Smooth muscle cell (in vitro differentiated cells): ENCODE measurements at regions not wholly inside any gene's neighbourhood (a gene's known extent, or its start where the extent isn't known, plus 50 kb on each side); places are given as distances from the start of the nearest gene placed in this dataset.

Experiments used
- DNase-seq: peaks from one replicate; lab custom pipeline; 2025; ENCODE audit not compliant: unreplicated experiment; lab: John Stamatoyannopoulos, UW
- H2AFZ ChIP-seq: fragments of 200-600 bp; sonication (generic); 2 replicates; pipeline ENCODE4 v1.6.0; 2016; ENCODE audit warnings: antibody characterized with exemption, low read depth, mild to moderate bottlenecking
- H3F3A ChIP-seq: fragments of 200-600 bp; sonication (generic); 2 replicates; pipeline ENCODE4 v1.6.0; 2017; ENCODE audit warnings: antibody characterized with exemption, low read depth
- H3K27ac ChIP-seq: fragments of 200-600 bp; sonication (generic); 2 replicates; pipeline ENCODE4 v1.5.1; 2016; ENCODE audit warnings: low read depth, mild to moderate bottlenecking
- H3K27me3 ChIP-seq: fragments of 200-600 bp; sonication (generic); 2 replicates; pipeline ENCODE4 v1.6.1; 2016; ENCODE audit warnings: low read depth, mild to moderate bottlenecking
- H3K36me3 ChIP-seq: fragments of 200-600 bp; sonication (generic); 2 replicates; pipeline ENCODE4 v1.5.1; 2016; ENCODE audit warnings: low read depth
- H3K4me1 ChIP-seq: fragments of 200-600 bp; sonication (generic); 2 replicates; pipeline ENCODE4 v1.5.1; 2016; ENCODE audit warnings: low read depth
- H3K4me2 ChIP-seq: fragments of 200-600 bp; sonication (generic); 2 replicates; pipeline ENCODE4 v1.6.0; 2016; ENCODE audit warnings: mild to moderate bottlenecking
- H3K4me3 ChIP-seq: fragments of 200-600 bp; sonication (generic); 2 replicates; pipeline ENCODE4 v1.5.1; 2016; ENCODE audit warnings: mild to moderate bottlenecking
- H3K79me2 ChIP-seq: fragments of 200-600 bp; sonication (generic); 2 replicates; pipeline ENCODE4 v1.6.0; 2016; ENCODE audit warnings: low read depth, mild to moderate bottlenecking
- H3K9ac ChIP-seq: fragments of 200-600 bp; sonication (generic); 2 replicates; pipeline ENCODE4 v1.6.0; 2016; ENCODE audit warnings: low read depth
- H3K9me3 ChIP-seq: fragments of 200-600 bp; sonication (generic); replicated peaks from 2 replicates; pipeline ENCODE4 v1.5.1; 2016; ENCODE audit warnings: low read depth
- H4K20me1 ChIP-seq: fragments of 200-600 bp; sonication (generic); 2 replicates; pipeline ENCODE4 v1.6.0; 2016; ENCODE audit warnings: low read depth
- CTCF ChIP-seq: fragments of 200-600 bp; sonication (generic); IDR thresholded peaks from 2 replicates; pipeline ENCODE4 v1.5.1; 2017; ENCODE audit warnings: borderline replicate concordance, mild to moderate bottlenecking, antibody characterized with exemption; ENCODE audit not compliant: insufficient read depth, poor library complexity, severe bottlenecking
- WGBS: methylation state at CpG from one replicate; pipeline ENCODE4 v1.1.7; 2016; ENCODE audit warnings: low lambda C conversion rate; 5-methylcytosine and 5-hydroxymethylcytosine counted together

- WGBS = 49% methylated on average over 9 of the region's 9 CpGs
- Histone ChIP-seq H3K4me1 (no peaks in the 10 kb centered on the region), H3K27me3 (no peaks in the 10 kb centered on the region), H3K79me2 (no peaks in the 10 kb centered on the region), H4K20me1 (no peaks in the 10 kb centered on the region), H3K27ac (no peak overlapping the region), H3K4me3 (no peak overlapping the region), H3K4me2 (no peak overlapping the region), H2AFZ (no peak overlapping the region), H3K36me3 (no peaks in the 10 kb centered on the region), H3K9me3 (no peaks in the 10 kb centered on the region), H3K9ac (no peak overlapping the region), H3F3A (no peaks in the 10 kb centered on the region)
- peak; percentile 37 for TF ChIP-seq CTCF
- no peak for DNase-seq
Observed at GRCh38 chr3:79846148-79846933, 78.5 kb upstream of the ROBO1 start.

GRCh38 chr3:79845546-79845945, 77.7 kb upstream of the ROBO1 start:
- DNase-seq = no peak
- WGBS = 92% methylated on average over 4 of the region's 4 CpGs
- H3K4me3 ChIP-seq = no peak overlapping the region
- no peaks in the 10 kb centered on the region for H3K36me3 ChIP-seq
- H3K27ac ChIP-seq = no peak overlapping the region
- H3K4me2 ChIP-seq = no peak overlapping the region
- H3K27me3 ChIP-seq = no peaks in the 10 kb centered on the region
- no peak overlapping the region for H2AFZ ChIP-seq
- H3K4me1 ChIP-seq = no peaks in the 10 kb centered on the region
- H3K9me3 ChIP-seq = no peaks in the 10 kb centered on the region
- H4K20me1 ChIP-seq = no peaks in the 10 kb centered on the region
- no peaks in the 10 kb centered on the region for H3F3A ChIP-seq
- no peaks in the 10 kb centered on the region for H3K79me2 ChIP-seq
- no peak for TF ChIP-seq CTCF
- no peak overlapping the region for H3K9ac ChIP-seq

DNA sequence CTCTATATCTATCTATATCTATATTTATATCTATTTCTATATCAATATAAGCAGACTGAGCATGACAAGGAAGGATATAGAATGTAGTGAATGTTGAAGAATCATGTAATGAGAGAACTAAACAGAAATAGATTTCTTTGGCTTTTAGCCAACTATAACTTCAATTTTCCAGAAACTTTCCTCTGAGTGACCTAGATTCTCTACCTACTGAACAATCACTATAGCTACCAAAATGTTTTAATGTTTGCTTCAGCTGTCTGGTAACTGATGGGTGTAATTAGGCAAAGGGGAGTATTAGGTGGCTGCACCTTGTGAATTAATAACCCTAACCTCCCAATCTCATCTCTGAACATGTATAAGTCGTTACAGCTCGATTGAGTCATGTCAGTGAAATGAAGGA, 76.4 kb upstream of the ROBO1 start:
- no peak overlapping the region for H3K27ac ChIP-seq
- H3K4me1 ChIP-seq = no peaks in the 10 kb centered on the region

More for the DNA sequence above, 76.4 kb upstream of the ROBO1 start:
- no peaks in the 10 kb centered on the region for H3K79me2 ChIP-seq
- H3K9ac ChIP-seq = no peak overlapping the region
- no peak overlapping the region for H3K4me3 ChIP-seq
- H3F3A ChIP-seq = no peaks in the 10 kb centered on the region
- no peaks in the 10 kb centered on the region for H3K27me3 ChIP-seq
- no peak for DNase-seq
- no peak overlapping the region for H2AFZ ChIP-seq
- WGBS = 57% methylated on average over 2 of the region's 2 CpGs
- TF ChIP-seq CTCF = no peak
- no peaks in the 10 kb centered on the region for H4K20me1 ChIP-seq
- no peaks in the 10 kb centered on the region for H3K36me3 ChIP-seq
- H3K4me2 ChIP-seq = no peak overlapping the region
- H3K9me3 ChIP-seq = no peaks in the 10 kb centered on the region
